GM19238 (cell line): ENCODE measurements at regions not wholly inside any gene's neighbourhood (a gene's known extent, or its start where the extent isn't known, plus 50 kb on each side); places are given as distances from the start of the nearest gene placed in this dataset.
"Not testable (repeated sequence)": the region's sequence is repeated elsewhere in the genome, so short reads cannot be mapped to it uniquely, and the experiment has no call there.

Experiments
- DNase-seq: peaks from one replicate; pipeline ENCODE4 v3.0.0; 2011; ENCODE audit warnings: low spot score; ENCODE audit not compliant: insufficient read length

DNA sequence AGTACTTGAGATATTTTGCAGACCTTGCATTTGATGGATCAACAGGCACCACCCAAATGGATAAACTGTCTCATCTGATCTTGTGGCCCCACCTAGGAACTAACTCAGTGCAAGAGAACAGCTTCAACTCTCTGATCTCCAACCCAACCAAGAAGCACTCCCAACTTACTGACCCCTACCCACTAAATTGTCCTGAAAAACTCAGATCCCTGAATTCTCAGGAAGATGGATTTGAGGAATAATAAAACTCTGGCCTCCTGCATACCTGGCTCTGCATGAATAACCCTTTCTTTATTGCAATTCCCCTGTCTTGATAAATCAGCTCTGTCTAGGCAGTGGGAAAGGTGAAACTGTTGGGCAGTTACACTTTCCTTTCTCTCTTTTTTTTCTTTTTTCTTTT is 247.9 kb downstream of the ZPLD1 start:
- no peak for DNase-seq

DNA sequence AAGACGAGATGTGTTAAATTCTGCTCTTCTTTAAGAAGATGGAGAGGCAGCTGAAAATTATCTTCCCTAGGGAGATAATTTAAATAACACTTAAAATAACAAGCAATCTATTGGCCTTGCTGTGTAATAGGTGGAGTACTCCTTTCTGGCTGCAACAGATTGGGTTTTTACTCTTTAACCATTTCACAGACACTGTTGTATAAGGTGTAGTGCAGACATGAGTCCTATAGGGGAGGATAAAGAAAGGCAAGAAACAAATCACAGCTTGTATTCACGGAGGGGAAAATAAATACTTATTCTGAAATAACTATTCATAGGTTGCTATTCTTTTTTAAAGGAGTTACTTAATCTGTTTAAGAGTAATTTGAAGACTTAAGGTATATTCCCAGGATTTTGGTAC is 252.0 kb downstream of the ZPLD1 start:
- no peak for DNase-seq

DNA sequence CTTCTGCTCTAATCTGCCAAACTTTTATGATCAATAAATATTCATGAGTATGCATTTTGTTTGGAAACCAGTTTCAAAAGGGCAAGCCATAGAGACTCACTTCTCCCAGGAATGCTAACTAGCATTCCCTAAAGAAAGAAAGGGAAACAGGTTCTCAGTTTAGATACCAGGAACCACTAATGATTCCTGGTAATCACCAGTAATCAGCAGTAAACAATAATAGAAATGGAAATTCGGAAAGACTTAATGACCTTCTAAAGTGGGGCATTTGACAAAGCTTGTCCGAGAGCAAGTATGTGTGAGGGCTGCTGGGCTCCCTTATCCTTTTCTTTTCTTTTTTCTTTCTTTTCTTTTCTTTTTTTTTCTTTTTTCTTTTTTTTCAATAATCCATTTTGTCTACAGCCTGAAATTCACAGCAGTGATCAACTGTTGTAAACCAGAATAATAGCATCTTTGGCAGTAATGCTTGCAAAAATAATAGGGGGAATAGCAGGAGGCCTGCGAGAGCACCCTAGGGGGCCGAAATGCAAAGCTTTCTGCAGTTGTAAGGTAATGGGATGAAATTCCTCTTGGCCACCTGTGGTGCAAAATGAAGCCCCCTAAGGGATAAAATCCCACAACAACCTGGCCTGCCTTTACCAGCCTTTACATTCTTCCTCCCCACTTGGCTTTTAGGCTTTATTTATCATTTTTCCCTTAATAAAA is 253.2 kb downstream of the ZPLD1 start:
- DNase-seq = no peak

DNA sequence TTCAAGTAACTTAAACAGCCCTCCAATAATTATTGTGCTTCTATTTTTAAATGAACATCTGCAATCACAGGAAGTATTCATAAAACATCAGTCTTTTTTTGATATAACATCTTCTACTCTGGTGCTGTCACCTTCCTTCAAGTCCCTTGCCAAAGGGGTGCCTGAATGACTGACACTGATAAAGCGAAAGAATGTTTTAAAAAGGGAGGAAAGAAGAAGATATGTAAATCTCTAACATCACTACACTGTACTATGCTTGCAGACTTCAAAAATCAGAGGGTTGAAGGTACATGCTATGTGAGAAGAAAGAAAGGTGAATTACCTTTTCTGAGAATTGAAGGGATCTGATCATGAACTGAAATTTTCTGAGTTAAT is 253.7 kb downstream of the ZPLD1 start:
- DNase-seq = no peak

DNA sequence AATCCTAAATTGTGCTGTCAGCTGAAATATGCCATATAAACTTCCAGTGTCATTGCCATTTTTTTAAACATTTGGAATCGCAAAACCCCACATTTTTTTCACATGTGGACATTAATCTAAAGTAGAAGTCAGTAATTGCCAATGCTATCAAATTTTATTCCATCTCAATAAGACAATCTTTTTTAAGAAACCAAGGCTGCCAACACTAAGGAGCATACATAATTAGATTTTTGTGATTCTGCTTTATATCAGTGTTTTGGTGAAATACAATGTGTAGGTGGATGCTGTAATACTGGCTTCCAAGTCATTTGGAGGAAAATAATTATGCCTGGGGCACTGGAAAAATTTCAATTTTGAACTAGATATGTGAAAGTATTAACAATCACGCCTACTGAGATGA is 256.7 kb downstream of the ZPLD1 start:
- DNase-seq = no peak

DNA sequence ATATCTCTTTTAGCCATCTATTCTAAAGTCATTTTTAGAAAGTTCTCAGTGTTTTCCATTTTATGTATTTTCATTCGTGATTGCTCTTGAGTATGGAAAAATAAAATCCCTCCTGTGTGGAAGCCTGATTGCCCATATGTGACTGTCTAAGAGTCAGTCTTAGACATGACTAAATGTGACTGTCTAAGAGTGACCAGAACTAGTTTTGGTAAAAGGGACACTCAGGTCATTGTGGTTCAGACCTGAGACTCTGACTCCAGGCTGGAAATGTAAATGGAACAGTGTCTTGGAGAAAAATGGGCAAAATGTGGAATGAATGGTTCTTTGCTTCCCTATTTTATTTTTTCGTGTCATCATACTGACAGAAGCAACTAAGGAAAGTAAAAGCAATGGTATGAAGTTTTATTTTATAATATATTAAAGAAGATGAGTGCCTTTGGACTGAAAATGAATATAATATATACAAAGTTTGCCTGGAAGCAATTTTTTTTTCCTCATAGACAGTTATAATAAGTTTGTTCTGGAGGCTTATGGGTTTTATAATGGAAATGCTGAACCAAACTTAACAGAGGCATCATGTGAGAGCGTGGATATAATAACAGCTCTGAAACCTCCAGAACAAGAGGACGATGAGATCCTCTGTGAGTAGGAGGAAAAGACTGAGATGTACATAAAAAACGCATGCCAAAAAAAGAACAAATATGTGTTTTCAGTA is 264.4 kb downstream of the ZPLD1 start:
- no peak for DNase-seq

DNA sequence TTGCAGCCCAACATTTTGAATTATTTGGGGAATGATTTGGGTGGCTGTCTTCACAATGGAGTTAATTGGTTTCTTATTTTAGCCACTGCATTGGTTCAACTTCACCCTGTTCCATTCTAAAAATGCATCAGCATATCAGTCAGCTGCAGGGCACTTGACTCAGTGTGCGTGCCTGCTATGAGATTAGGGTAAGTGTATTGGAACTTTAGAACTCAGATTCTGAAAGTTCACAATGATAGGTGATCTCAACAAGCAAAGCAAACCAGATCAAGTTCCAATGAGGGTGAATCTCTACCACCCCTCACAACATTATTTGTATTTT is 265.0 kb downstream of the ZPLD1 start:
- no peak for DNase-seq

DNA sequence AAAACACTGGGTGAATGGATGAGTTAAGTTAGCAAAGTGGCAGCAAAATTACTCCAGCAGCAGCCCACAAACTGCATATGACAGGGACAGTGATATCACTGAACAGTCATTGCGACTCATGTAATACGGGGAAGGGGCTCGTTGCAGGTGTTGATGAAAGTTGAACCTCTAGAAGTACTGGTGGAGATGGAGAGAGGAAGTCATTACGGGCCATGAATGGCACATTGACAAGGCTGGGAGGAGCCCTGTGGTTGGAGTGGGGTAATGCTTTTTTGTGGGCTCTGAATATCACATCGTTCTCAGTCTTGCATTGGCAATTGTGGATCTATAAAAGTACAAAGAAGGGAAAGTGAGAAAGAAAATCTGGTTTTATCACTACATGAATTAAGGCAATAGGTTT is 278.1 kb downstream of the ZPLD1 start:
- no peak for DNase-seq

DNA sequence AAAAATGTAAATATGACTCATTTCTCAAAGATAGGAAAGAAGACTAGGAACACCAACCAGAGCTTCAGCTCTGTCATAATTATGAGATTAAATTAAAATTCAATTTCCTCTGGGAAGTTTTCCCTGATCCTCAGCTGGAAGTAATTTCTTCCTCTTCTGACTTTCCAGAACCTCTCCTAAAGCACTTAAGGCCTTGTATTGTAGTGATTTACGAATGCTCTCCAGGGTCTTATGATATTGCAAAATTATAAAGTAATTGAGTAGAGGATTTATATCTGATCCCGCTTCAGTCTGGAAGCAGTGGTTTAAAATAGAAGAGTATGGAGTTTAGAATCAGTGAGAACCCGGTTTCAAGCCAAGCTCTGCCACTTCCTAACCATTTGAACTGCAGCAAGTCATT is 279.8 kb downstream of the ZPLD1 start:
- no peak for DNase-seq

DNA sequence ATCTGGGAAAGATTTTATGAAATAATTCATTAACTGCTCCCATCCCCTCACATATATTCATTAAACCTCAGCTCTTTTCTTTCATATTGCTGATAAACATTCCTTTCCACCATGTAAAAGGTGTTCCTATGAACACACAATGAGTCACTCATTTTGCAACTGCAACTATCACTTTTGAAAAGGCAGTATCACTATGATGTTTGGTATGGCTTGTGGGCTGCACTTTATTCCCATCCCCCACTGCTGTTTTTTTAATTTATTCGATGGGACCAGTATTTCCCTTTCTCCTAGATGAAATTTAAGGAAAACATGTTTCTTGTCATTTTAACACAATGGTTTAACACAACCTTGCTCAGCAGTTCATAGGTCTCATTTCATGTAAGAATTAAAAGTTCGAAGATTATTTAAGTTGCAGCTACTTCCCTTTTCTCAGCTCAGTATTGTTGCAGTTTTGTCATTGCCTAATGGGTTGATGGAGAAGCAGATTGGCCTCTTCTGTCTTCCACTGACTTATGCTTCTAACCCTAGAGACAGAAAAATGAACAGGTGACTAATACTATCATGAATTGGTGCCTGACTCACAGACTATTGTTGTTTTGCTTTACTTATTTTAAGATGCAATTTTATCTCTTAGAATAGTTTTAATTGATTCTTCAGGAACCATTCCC is 280.3 kb downstream of the ZPLD1 start:
- peak; percentile 4 for DNase-seq

DNA sequence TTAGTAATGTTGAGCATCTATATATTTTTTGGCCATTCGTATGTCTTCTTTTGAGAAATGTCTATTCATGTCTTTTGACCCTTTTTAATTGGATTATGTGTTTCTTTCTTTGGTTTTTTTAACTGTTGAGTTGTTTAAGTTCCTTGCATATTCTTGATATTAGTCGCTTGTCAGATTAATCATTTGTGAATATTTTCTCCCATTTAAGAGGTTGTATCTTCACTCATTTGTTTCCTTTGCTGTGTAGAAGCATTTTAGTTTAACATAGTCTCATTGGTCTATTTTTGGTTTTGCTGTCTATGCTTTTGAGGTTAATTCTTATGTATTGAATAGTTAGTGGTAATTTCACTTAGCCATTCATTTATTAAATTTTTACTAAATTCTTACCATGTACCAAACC is 283.8 kb downstream of the ZPLD1 start:
- DNase-seq = no peak

DNA sequence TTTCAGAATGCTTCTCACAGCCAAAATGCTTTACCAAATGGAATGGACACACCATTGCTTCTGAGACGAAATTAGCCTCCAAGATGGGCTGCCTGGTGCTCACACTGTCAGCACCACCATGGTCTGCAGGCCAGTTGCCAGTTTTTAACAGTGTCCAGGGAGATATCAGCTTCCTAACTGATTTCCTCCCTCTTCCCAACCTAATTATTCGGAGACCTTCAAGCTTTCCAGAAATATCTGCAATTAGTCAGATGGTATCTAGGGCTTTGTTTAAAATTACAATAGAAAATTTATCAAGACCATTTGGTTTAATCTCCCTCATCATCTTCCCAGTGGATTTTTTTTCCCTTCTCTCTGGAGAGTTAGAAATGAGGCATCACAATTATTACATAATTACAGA is 287.5 kb downstream of the ZPLD1 start:
- DNase-seq = no peak

DNA sequence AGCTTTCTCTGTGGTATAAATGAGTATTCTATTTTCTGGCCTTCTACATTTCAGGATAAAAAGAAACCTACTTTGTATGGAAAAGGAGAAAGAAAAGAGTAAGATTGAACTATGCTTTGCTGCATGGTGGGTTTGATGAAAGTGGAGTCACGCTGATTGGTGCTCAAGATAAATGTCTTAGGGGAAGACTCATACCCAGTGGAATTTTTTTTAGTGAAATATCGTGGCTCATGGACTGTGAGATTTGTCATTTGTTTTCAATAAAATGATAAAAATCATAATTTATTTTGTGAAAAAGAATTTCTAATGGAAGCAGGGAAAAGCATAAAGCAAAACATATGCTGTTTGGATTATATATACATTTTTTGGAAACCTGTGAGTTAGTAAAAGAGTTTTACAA is 292.5 kb downstream of the ZPLD1 start:
- no peak for DNase-seq

DNA sequence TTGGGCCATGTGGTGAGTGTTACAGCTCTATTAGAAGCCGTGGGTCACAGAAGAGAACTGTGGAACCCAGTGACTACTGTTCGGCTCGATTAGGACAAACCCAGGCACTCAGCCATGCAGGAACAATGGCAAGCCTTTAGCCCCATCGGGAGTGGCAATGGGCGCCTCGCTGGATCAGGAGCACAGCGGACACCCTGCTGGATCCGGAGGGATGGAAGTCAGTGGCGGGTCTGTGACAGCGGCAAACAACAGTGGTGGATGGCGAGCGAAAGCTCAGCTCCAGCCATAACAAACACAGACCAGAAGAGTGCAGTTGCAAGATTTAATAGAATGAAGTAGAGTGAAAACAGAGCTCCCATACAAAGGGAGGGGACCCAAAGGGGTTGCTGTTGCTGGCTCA is 297.8 kb downstream of the ZPLD1 start:
- DNase-seq = not testable (repeated sequence)

DNA sequence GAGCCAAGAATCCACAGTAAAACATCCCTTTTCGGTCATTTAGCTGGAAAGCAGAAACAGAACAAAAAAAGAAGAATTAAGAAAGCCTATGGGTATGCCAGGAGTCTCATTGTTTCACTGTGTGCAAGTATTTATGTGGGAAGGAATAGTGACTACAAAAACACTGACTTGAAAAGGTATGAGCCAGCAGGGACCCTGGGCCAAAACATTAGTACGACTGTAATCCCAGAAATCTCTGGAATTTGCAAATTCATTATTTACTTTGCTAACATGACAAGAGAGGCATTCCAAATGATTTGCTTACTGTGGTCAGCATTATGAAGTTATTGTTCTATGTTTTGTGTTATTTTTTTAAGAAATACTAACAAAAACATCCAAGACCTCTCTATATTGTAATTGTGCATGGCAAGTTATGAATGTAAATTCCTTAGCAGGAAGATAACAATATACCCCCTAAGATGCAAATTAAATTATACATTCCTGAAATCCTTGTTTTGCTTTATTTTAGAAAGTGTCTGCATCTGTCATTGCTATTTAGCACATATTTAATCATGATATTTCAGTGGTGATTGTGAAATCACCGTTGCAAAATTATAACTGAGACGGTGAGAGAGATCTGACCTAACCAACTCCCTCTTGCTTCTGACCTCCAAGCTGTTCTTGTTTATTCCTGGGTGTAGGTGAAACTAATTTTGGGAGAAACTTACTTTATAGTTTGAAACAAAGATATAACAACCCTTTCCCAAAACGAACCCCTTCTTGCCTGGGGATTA is 299.2 kb downstream of the ZPLD1 start:
- DNase-seq = no peak

DNA sequence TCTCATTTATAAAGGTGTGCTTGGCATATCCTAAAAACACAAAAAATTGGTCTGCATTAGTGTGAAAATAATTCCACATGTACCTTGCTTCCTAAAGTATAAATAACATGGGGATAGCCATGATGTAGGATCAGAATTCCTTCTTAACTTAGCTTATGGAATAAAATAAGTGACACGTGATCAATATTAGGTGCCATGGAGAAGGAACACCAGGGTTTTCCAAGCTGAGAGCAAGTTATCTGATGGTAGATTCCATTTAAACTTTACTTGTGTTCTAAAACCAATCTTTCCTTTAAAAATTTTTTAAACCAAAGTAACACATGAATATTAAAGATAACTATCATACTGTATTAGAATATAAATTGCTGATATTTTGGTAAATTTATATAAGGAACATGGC is 300.5 kb downstream of the ZPLD1 start:
- no peak for DNase-seq

DNA sequence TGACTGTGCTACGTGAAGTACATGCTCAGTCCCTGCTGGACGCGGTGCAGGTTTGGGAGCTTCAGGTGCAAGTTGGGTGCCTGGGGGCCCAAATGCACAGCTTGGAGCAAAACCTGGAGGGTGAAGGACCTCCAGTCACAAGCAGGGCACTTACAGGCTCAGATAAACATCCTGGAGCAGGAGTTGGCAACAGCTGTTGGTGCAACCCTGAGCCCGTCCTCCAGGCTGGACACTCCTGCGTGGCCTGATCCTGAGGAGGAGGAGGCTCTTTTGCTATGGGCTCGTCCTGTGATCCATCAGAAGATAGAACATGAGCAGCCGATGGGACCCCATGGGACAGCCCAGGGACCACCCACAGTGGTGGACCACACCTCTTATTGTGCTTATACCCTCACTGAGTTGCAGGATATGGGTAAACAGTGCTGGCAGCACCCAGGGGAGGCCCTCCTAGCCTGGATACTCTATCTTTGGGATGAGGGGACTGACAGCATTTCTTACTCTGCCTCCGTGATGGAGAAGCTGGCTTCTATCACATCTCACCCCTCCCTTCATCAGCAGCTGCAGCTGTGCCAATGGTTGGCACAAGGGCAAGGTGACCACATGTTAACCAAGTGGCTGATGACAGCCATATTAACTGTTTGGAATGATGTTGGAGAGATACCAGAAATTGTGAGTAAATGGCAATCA is 301.6 kb downstream of the ZPLD1 start:
- DNase-seq = no peak

DNA sequence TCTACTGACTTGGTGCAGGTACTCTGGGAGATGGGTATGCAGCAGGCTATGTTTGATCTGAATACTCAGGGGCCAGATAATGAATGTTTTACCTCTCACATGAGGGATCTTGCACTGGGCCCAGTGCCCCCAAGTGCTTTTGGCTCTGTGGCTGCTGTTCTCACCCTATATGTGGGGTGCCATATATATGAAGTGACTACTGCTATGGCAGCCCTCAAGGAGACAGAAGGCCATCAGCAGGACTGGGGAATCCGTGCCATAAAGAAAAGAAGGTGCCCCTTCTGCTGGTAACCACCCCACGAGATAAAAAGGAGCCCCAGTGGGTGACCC is 302.1 kb downstream of the ZPLD1 start:
- no peak for DNase-seq

DNA sequence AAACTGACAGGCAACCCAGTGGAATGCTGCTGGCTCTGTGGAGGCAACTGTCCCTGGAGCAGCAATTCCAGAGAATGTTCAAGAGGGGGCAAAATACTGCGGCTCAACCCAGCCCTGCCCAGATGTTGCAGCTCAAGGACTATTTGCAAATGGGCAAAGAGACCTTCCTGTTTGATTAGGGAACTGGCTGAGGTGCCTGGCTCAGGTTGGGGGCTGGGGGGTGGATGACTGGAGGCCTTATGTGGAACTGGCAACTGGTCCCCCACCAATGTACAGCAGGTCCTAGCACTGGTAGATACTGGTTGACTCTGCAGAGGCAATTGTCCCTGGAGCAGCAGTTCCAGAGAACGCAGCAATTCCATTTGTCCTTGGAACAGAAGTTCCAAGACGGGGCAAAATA is 302.5 kb downstream of the ZPLD1 start:
- no peak for DNase-seq

DNA sequence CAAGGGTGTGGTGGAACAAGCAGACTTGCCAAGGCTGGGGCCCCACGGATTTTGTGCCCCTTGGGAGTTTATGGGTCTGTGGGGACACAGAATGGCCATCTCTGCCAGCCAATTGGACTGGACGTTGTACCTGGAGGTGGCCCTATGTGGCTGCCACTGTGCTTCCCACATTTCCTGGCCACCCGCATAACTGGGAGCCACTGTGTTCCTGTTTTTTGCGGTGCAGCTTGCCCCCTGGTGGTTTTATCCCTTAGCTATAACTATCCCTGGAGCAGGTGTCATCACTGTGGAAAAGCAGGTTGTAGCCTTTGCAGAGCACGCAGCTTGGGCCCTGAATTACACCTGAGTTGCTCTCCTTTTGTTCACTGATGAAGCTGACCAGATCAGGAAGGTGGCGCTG is 306.3 kb downstream of the ZPLD1 start:
- DNase-seq = no peak

DNA sequence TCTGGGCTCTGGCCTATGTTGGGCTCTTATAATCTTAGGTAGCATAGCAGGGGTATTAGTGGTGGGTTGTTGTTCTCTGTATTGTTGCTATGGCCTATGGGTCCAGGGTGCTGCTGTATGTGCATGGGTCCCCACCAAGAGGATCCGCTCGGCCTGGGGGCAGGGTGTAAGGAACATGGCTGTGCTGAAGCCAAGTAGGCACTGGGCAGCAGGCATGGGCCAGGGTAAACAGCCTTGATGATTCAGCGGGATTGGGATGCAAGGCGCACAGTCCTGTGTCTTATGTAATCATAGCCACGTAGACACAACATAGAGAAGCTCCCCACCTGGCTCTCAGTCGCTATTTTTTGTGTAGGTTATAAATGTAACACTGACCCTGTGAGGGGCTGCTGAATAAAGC is 306.9 kb downstream of the ZPLD1 start:
- DNase-seq = no peak

DNA sequence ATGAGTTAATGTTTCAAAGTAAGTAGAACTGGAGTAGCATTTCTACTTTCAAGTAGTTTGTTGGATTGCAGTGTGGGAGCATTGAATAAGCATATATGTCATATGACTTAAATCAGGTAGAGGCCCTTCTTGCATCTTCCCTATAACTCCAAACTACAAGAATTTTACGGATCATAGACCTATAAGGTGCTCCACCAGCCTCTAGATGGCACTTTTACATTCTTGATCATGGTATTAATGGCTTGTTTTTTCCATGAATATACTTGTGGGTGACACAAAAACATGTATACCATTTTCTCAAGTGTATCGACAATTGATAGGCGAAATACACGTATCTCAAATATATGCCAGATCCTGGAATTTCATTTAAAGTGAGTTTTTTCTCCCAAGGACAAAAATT is 311.1 kb downstream of the ZPLD1 start:
- DNase-seq = no peak
